ENCODE measurements at regions not wholly inside any gene's neighbourhood (a gene's known extent, or its start where the extent isn't known, plus 50 kb on each side); places are given as distances from the start of the nearest gene placed in this dataset.

- Histone ChIP-seq H4K20me1 (ENCODE audit: insufficient read depth, low read length) (peaks cover 2% of the 10 kb centered on the region; the same call in 1 of the 2 replicates), H3K27ac (ENCODE audit: extremely low read length, insufficient read depth, low read length) (no peak overlapping the region), H3K27me3 (ENCODE audit: control insufficient read depth in 1 of 2, insufficient read depth in 2 of 2, low read length in 2 of 2) (peaks cover 0 to 2% of the 10 kb centered on the region in 2 experiments; a peak in 2 of 5 replicates), H3K4me3 (replicated peaks in 1 of 3; ENCODE audit: insufficient read depth in 1 of 3, low read depth in 2 of 3, low read length in 3 of 3) (no peak overlapping the region), H2AFZ (ENCODE audit: low read length) (no peak overlapping the region), H3K36me3 (replicated peaks in 1 of 2; ENCODE audit: control insufficient read depth in 1 of 2, insufficient read depth in 2 of 2, low read length in 2 of 2) (no peaks in the 10 kb centered on the region), H3K9ac (ENCODE audit: insufficient read depth, low read depth, low read length) (no peak overlapping the region), H3K79me2 (ENCODE audit: insufficient read depth, low read length) (no peaks in the 10 kb centered on the region), H3K9me3 (ENCODE audit: low read length) (no peaks in the 10 kb centered on the region), H3K4me2 (ENCODE audit: low read depth, low read length) (no peak overlapping the region), H3K4me1 (ENCODE audit: insufficient read depth, low read length) (no peaks in the 10 kb centered on the region)
- ATAC-seq (no peak), FAIRE-seq (no peak), DNase-seq (ENCODE audit: low spot score) (no peak)
- in situ Hi-C loops (cut with HindIII; ENCODE audit: extremely low pct_ligation_motif_present, low pct_unique_long_range_greater_than_20kb): no loop called here
- BruUV-seq (replicated peaks): no TSS peak
- POLR2A ChIA-PET: no interaction called here
- WGBS (ENCODE audit: low lambda C conversion rate): 56% methylated on average over 13 of the region's 21 CpGs
- intact Hi-C loops (cut with micrococcal nuclease; ENCODE audit: unreplicated experiment): no loop called here
- CTCF ChIA-PET (ENCODE audit: low intra/inter-chr PET ratio, low total read pairs): no interaction called here
- no peak for TF ChIP-seq E2F5 (CRISPR knock-in tag; conservative IDR thresholded peaks at IDR 0.05)
- no peak for TF ChIP-seq ZNF670 (CRISPR knock-in tag; IDR thresholded peaks at IDR 0.05; ENCODE audit: borderline replicate concordance)
- TF ChIP-seq RXRB (CRISPR knock-in tag; IDR thresholded peaks at IDR 0.05; ENCODE audit: borderline replicate concordance): no peak
Observed at GRCh38 chr22:48629631-48630432, 1197.8 kb downstream of the BRD1 start.

GRCh38 chr22:48628891-48629543 is 1198.7 kb downstream of the BRD1 start:
- Histone ChIP-seq H3K9me3 (ENCODE audit: low read length) (no peaks in the 10 kb centered on the region), H4K20me1 (ENCODE audit: insufficient read depth, low read length) (peaks cover 2% of the 10 kb centered on the region; the same call in 1 of the 2 replicates), H3K36me3 (replicated peaks in 1 of 2; ENCODE audit: control insufficient read depth in 1 of 2, insufficient read depth in 2 of 2, low read length in 2 of 2) (no peaks in the 10 kb centered on the region), H3K79me2 (ENCODE audit: insufficient read depth, low read length) (no peaks in the 10 kb centered on the region), H3K27ac (ENCODE audit: extremely low read length, insufficient read depth, low read length) (no peak overlapping the region), H3K27me3 (ENCODE audit: control insufficient read depth in 1 of 2, insufficient read depth in 2 of 2, low read length in 2 of 2) (peaks cover 0 to 2% of the 10 kb centered on the region in 2 experiments; a peak in 2 of 5 replicates), H3K4me2 (ENCODE audit: low read depth, low read length) (no peak overlapping the region), H3K9ac (ENCODE audit: insufficient read depth, low read depth, low read length) (no peak overlapping the region), H2AFZ (ENCODE audit: low read length) (no peak overlapping the region), H3K4me3 (replicated peaks in 1 of 3; ENCODE audit: insufficient read depth in 1 of 3, low read depth in 2 of 3, low read length in 3 of 3) (no peak overlapping the region), H3K4me1 (ENCODE audit: insufficient read depth, low read length) (no peaks in the 10 kb centered on the region)
- DNase-seq (ENCODE audit: low spot score) (no peak), ATAC-seq (no peak), FAIRE-seq (no peak)
- TF ChIP-seq ZXDC (CRISPR knock-in tag; IDR thresholded peaks at IDR 0.05) (no peak), ATF7-NPFF (CRISPR knock-in tag; IDR thresholded peaks at IDR 0.05; ENCODE audit: low read depth) (no peak), ESRRA (CRISPR knock-in tag; IDR thresholded peaks at IDR 0.05; ENCODE audit: low read depth) (no peak), TOE1 (CRISPR knock-in tag; IDR thresholded peaks at IDR 0.05) (no peak), PLSCR1 (CRISPR knock-in tag; IDR thresholded peaks at IDR 0.05; ENCODE audit: borderline replicate concordance) (no peak), TCF12 (IDR thresholded peaks at IDR 0.05) (no peak), TCF12 (CRISPR knock-in tag; IDR thresholded peaks at IDR 0.05) (no peak), RFX1 (IDR thresholded peaks at IDR 0.05) (no peak)
- intact Hi-C loops (cut with micrococcal nuclease; ENCODE audit: unreplicated experiment) (no loop called here), in situ Hi-C loops (cut with HindIII; ENCODE audit: extremely low pct_ligation_motif_present, low pct_unique_long_range_greater_than_20kb) (no loop called here)
- WGBS (ENCODE audit: low lambda C conversion rate): 40% methylated on average over 9 of the region's 23 CpGs
- CTCF ChIA-PET (ENCODE audit: low intra/inter-chr PET ratio, low total read pairs): no interaction called here
- POLR2A ChIA-PET: no interaction called here
- BruUV-seq (replicated peaks): no TSS peak

Data from HepG2 (cell line).